SK-N-SH (cell line): ENCODE measurements at regions not wholly inside any gene's neighbourhood (a gene's known extent, or its start where the extent isn't known, plus 50 kb on each side); places are given as distances from the start of the nearest gene placed in this dataset.

Experiments
- CTCF ChIA-PET: fragments of 300-600, 350-600 bp; formaldehyde crosslinking; extraction: SDS; loops from one replicate; lab custom pipeline; 2021; lab: Yijun Ruan, JAX
- POLR2A ChIA-PET: fragments of 350-600 bp; sonication (Branson Sonifier 250); formaldehyde crosslinking; extraction: SDS; loops from one replicate; lab custom pipeline; 2020; ENCODE audit warnings: antibody characterized with exemption, inconsistent platforms; lab: Yijun Ruan, JAX
- DNase-seq: peaks from one replicate; pipeline ENCODE4 v3.0.0; 2012
- H2AFZ ChIP-seq: fragments of 200-600 bp; sonication (generic); 2 replicates; pipeline ENCODE4 v1.8.1; 2016; ENCODE audit warnings: antibody characterized with exemption, mild to moderate bottlenecking, low read depth
- H3F3A ChIP-seq: fragments of 200-600 bp; sonication (generic); replicated peaks from 2 replicates; pipeline ENCODE3; 2016; ENCODE audit warnings: antibody characterized with exemption, mild to moderate bottlenecking; ENCODE audit not compliant: insufficient read depth
- H3K27ac ChIP-seq, 2 experiments: fragments of 200-500 bp in 1 of 2; fragments of 200-600 bp in 1 of 2; sonication (Bioruptor generic) in 1 of 2; sonication (generic), shearing (Covaris generic) in 1 of 2; 2 replicates each; pipeline versions ENCODE4 v1.5.1 to v1.6.1; 2014 to 2016; ENCODE audit warnings: low read depth in 2 of 2, inconsistent platforms in 1 of 2, low read length in 1 of 2, mild to moderate bottlenecking in 1 of 2, mixed read lengths in 1 of 2
- H3K27me3 ChIP-seq: fragments of 200-600 bp; sonication (generic), shearing (Covaris generic); 2 replicates; pipeline ENCODE4 v1.6.1; 2016; ENCODE audit warnings: mixed run types; ENCODE audit not compliant: insufficient read depth
- H3K36me3 ChIP-seq, 2 experiments: fragments of 200-500 bp in 1 of 2; fragments of 200-600 bp in 1 of 2; sonication (Bioruptor generic) in 1 of 2; sonication (generic) in 1 of 2; replicated peaks in 1 of 2; 2 replicates each; pipeline versions ENCODE3 to v1.5.1; 2014 to 2016; ENCODE audit warnings: low read length in 1 of 2, mild to moderate bottlenecking in 1 of 2; ENCODE audit not compliant: insufficient read depth in 2 of 2, control insufficient read depth in 1 of 2
- H3K4me1 ChIP-seq, 2 experiments: fragments of 200-500 bp in 1 of 2; fragments of 200-600 bp in 1 of 2; sonication (Bioruptor generic) in 1 of 2; sonication (generic), shearing (Covaris generic) in 1 of 2; 2 replicates each; pipeline versions ENCODE4 v1.5.1 to v1.6.1; 2014 to 2016; ENCODE audit warnings: low read depth in 1 of 2, low read length in 1 of 2, mixed run types in 1 of 2; ENCODE audit not compliant: insufficient read depth in 2 of 2, control insufficient read depth in 1 of 2
- H3K4me2 ChIP-seq: fragments of 200-600 bp; sonication (generic), shearing (Covaris generic); 2 replicates; pipeline ENCODE4 v1.6.1; 2017; ENCODE audit warnings: mixed run types
- H3K4me3 ChIP-seq, 2 experiments: fragments of 200-500 bp in 1 of 2; fragments of 200-600 bp in 1 of 2; sonication (Bioruptor generic) in 1 of 2; sonication (generic), shearing (Covaris generic) in 1 of 2; 2 replicates each; pipeline versions ENCODE4 v1.5.1 to v1.8.1; 2014 to 2016; ENCODE audit warnings: low read depth in 2 of 2, inconsistent platforms in 1 of 2, low read length in 1 of 2, mild to moderate bottlenecking in 1 of 2, mixed read lengths in 1 of 2, moderate library complexity in 1 of 2
- H3K79me2 ChIP-seq: fragments of 200-600 bp; sonication (generic); 2 replicates; pipeline ENCODE4 v1.8.1; 2017; ENCODE audit warnings: mild to moderate bottlenecking; ENCODE audit not compliant: insufficient read depth
- H3K9ac ChIP-seq: fragments of 200-600 bp; sonication (generic); 2 replicates; pipeline ENCODE4 v1.6.1; 2017; ENCODE audit warnings: mixed run types
- H3K9me2 ChIP-seq: fragments of 200-600 bp; sonication (generic); 2 replicates; pipeline ENCODE4 v1.6.1; 2017; ENCODE audit warnings: mixed run types
- H3K9me3 ChIP-seq: fragments of 200-600 bp; sonication (generic); 2 replicates; pipeline ENCODE4 v1.6.1; 2017; ENCODE audit warnings: mixed run types, mild to moderate bottlenecking, moderate library complexity
- H4K20me1 ChIP-seq: fragments of 200-600 bp; sonication (generic); 2 replicates; pipeline ENCODE4 v1.6.1; 2017; ENCODE audit warnings: mild to moderate bottlenecking, mixed run types; ENCODE audit not compliant: insufficient read depth
- CHD2 ChIP-seq: fragments of 150-350 bp; IDR thresholded peaks from 2 replicates; pipeline ENCODE4 v1.6.1; 2018; ENCODE audit warnings: low read length; ENCODE audit not compliant: partially characterized antibody
- FOSL2 ChIP-seq: IDR thresholded peaks from 2 replicates; pipeline ENCODE4 v1.4.0; 2012; ENCODE audit warnings: low read depth, mild to moderate bottlenecking, moderate library complexity, borderline replicate concordance
- FOXM1 ChIP-seq: IDR thresholded peaks from 2 replicates; pipeline ENCODE4 v1.4.0; 2012; ENCODE audit warnings: low read depth, mild to moderate bottlenecking
- GABPA ChIP-seq: IDR thresholded peaks from 2 replicates; pipeline ENCODE4 v1.4.0; 2012; ENCODE audit warnings: low read depth, mild to moderate bottlenecking
- GATA2 ChIP-seq: sonication (generic); formaldehyde crosslinking; IDR thresholded peaks from 2 replicates; pipeline ENCODE4 v1.5.0; 2020; ENCODE audit warnings: mild to moderate bottlenecking, missing genetic modification reagents
- MEF2A ChIP-seq: IDR thresholded peaks from 2 replicates; pipeline ENCODE4 v1.4.0; 2012; ENCODE audit warnings: low read depth, borderline replicate concordance
- NFIC ChIP-seq: IDR thresholded peaks from 2 replicates; pipeline ENCODE4 v1.4.0; 2012; ENCODE audit warnings: borderline replicate concordance
- RAD21 ChIP-seq: IDR thresholded peaks from 2 replicates; pipeline ENCODE4 v1.6.1; 2012; ENCODE audit warnings: mild to moderate bottlenecking, low read length
- RFX5 ChIP-seq: IDR thresholded peaks from 2 replicates; pipeline ENCODE4 v1.6.1; 2012; ENCODE audit warnings: mild to moderate bottlenecking, improper control_type of control experiment, low read length
- RXRA ChIP-seq: IDR thresholded peaks from 2 replicates; pipeline ENCODE4 v1.4.0; 2012; ENCODE audit warnings: low read depth, mild to moderate bottlenecking, borderline replicate concordance
- SIN3A ChIP-seq: IDR thresholded peaks from 2 replicates; pipeline ENCODE4 v1.6.1; 2012; ENCODE audit warnings: low read depth, mild to moderate bottlenecking, low read length, moderate library complexity, borderline replicate concordance
- SMC3 ChIP-seq: IDR thresholded peaks from 2 replicates; pipeline ENCODE4 v1.6.1; 2012; ENCODE audit warnings: low read depth, low read length, improper control_type of control experiment
- TAF1 ChIP-seq: IDR thresholded peaks from 2 replicates; pipeline ENCODE4 v1.6.1; 2012; ENCODE audit warnings: low read depth, mild to moderate bottlenecking, low read length, moderate library complexity, borderline replicate concordance
- YY1 ChIP-seq: IDR thresholded peaks from 2 replicates; pipeline ENCODE4 v1.4.0; 2012; ENCODE audit warnings: low read depth, mild to moderate bottlenecking
- ZBTB33 ChIP-seq: IDR thresholded peaks from 2 replicates; pipeline ENCODE4 v1.4.0; 2012; ENCODE audit warnings: low read depth, borderline replicate concordance
- WGBS: methylation state at CpG from one replicate; pipeline ENCODE4 v1.1.6; 2017; ENCODE audit warnings: low lambda C conversion rate; 5-methylcytosine and 5-hydroxymethylcytosine counted together
- TF ChIP-seq, protein P1 (sequence below): IDR thresholded peaks from 2 replicates; pipeline ENCODE4 v1.4.0; 2012; ENCODE audit warnings: low read depth, borderline replicate concordance
- TF ChIP-seq, protein P2 (sequence below): fragments of 150-350 bp; IDR thresholded peaks from 2 replicates; pipeline ENCODE4 v1.6.1; 2017; ENCODE audit warnings: antibody characterized with exemption, low read length, low read depth, borderline replicate concordance
- TF ChIP-seq, protein P3 (sequence below): IDR thresholded peaks from 2 replicates; pipeline ENCODE4 v1.6.1; 2012; ENCODE audit warnings: mild to moderate bottlenecking, low read depth, low read length, moderate library complexity

- H3K4me1 ChIP-seq: peaks cover 0 to 5% of the 10 kb centered on the region in 2 experiments; a peak in 1 of 4 replicates
- H2AFZ ChIP-seq: no peak overlapping the region
- no peaks in the 10 kb centered on the region for H3K9me3 ChIP-seq
- no peaks in the 10 kb centered on the region for H3K36me3 ChIP-seq
- no peak overlapping the region for H3K27ac ChIP-seq
- no peak overlapping the region for H3K4me3 ChIP-seq
- H3F3A ChIP-seq: no peaks in the 10 kb centered on the region
- TF ChIP-seq CHD2: no peak
- TF ChIP-seq FOSL2: no peak
- no peak for TF ChIP-seq GABPA
- no peak for TF ChIP-seq FOXM1
- TF ChIP-seq RXRA: no peak
- TF ChIP-seq RAD21: no peak
- TF ChIP-seq, protein P1, sequence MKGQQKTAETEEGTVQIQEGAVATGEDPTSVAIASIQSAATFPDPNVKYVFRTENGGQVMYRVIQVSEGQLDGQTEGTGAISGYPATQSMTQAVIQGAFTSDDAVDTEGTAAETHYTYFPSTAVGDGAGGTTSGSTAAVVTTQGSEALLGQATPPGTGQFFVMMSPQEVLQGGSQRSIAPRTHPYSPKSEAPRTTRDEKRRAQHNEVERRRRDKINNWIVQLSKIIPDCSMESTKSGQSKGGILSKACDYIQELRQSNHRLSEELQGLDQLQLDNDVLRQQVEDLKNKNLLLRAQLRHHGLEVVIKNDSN: no peak
- TF ChIP-seq ZBTB33: no peak
- no peak for TF ChIP-seq YY1
- no peak for TF ChIP-seq SMC3
- H4K20me1 ChIP-seq: no peaks in the 10 kb centered on the region
- peaks cover 26% of the 10 kb centered on the region for H3K79me2 ChIP-seq
- 89% methylated on average over 7 of the region's 7 CpGs for WGBS
- CTCF ChIA-PET: interaction anchor here (0.6 to 4.6 kb wide), 5 partner anchors 128 to 626 kb away, joined by 3 to 38 read pairs (median 10); no protein-coding TSS in a partner anchor
- no peaks in the 10 kb centered on the region for H3K27me3 ChIP-seq
- POLR2A ChIA-PET: no interaction called here
- no peak overlapping the region for H3K4me2 ChIP-seq
- no peaks in the 10 kb centered on the region for H3K9me2 ChIP-seq
- no peak overlapping the region for H3K9ac ChIP-seq
- no peak for DNase-seq
These were observed 441.9 kb downstream of the SOX9 start for GRCh38 chr17:72562615-72563188.

- DNase-seq: no peak
- Histone ChIP-seq H3K9me3 (no peaks in the 10 kb centered on the region), H3K9ac (no peak overlapping the region), H3K4me3 (no peak overlapping the region), H2AFZ (no peak overlapping the region), H3K9me2 (no peaks in the 10 kb centered on the region), H3K79me2 (peaks cover 30% of the 10 kb centered on the region), H3K4me1 (peaks cover 0 to 14% of the 10 kb centered on the region in 2 experiments; a peak in 1 of 4 replicates), H3K36me3 (no peaks in the 10 kb centered on the region), H3K27me3 (no peaks in the 10 kb centered on the region), H3K4me2 (no peak overlapping the region), H3F3A (no peaks in the 10 kb centered on the region), H4K20me1 (no peaks in the 10 kb centered on the region), H3K27ac (no peak overlapping the region)
- ChIA-PET POLR2A (no interaction called here), CTCF (interaction anchor here (0.8 to 4.6 kb wide), 5 partner anchors 41 to 625 kb away, joined by 3 to 38 read pairs (median 3); no protein-coding TSS in a partner anchor)
- 78% methylated on average over 7 of the region's 7 CpGs for WGBS
- TF ChIP-seq GABPA (no peak), SMC3 (no peak), RFX5 (no peak), FOXM1 (no peak), GATA2 (CRISPR knock-in tag) (no peak), MEF2A (no peak), TAF1 (no peak), ZBTB33 (no peak), NFIC (no peak), SIN3A (no peak)
- TF ChIP-seq, protein P2, sequence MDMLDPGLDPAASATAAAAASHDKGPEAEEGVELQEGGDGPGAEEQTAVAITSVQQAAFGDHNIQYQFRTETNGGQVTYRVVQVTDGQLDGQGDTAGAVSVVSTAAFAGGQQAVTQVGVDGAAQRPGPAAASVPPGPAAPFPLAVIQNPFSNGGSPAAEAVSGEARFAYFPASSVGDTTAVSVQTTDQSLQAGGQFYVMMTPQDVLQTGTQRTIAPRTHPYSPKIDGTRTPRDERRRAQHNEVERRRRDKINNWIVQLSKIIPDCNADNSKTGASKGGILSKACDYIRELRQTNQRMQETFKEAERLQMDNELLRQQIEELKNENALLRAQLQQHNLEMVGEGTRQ: no peak
- TF ChIP-seq, protein P3, sequence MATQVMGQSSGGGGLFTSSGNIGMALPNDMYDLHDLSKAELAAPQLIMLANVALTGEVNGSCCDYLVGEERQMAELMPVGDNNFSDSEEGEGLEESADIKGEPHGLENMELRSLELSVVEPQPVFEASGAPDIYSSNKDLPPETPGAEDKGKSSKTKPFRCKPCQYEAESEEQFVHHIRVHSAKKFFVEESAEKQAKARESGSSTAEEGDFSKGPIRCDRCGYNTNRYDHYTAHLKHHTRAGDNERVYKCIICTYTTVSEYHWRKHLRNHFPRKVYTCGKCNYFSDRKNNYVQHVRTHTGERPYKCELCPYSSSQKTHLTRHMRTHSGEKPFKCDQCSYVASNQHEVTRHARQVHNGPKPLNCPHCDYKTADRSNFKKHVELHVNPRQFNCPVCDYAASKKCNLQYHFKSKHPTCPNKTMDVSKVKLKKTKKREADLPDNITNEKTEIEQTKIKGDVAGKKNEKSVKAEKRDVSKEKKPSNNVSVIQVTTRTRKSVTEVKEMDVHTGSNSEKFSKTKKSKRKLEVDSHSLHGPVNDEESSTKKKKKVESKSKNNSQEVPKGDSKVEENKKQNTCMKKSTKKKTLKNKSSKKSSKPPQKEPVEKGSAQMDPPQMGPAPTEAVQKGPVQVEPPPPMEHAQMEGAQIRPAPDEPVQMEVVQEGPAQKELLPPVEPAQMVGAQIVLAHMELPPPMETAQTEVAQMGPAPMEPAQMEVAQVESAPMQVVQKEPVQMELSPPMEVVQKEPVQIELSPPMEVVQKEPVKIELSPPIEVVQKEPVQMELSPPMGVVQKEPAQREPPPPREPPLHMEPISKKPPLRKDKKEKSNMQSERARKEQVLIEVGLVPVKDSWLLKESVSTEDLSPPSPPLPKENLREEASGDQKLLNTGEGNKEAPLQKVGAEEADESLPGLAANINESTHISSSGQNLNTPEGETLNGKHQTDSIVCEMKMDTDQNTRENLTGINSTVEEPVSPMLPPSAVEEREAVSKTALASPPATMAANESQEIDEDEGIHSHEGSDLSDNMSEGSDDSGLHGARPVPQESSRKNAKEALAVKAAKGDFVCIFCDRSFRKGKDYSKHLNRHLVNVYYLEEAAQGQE: no peak
These were observed 443.1 kb downstream of the SOX9 start for GRCh38 chr17:72563952-72564351.
